ENCODE measurements at regions not wholly inside any gene's neighbourhood (a gene's known extent, or its start where the extent isn't known, plus 50 kb on each side); places are given as distances from the start of the nearest gene placed in this dataset.
"Not testable (repeated sequence)": the region's sequence is repeated elsewhere in the genome, so short reads cannot be mapped to it uniquely, and the experiment has no call there.

GRCh38 chr15:24835301-24835700, 119.5 kb upstream of the SNRPN start:
- no peak for DNase-seq (ENCODE audit: low read depth in 2 of 2)

- no peak for DNase-seq (ENCODE audit: low read depth in 2 of 2)
Observed at GRCh38 chr15:24848050-24848449, 106.7 kb upstream of the SNRPN start.

GRCh38 chr15:24856397-24857390, 98.1 kb upstream of the SNRPN start:
- DNase-seq (ENCODE audit: low read depth in 2 of 2): no peak

- no peak for DNase-seq (ENCODE audit: low read depth in 2 of 2)
Observed at GRCh38 chr15:24857763-24858162, 97.0 kb upstream of the SNRPN start.

GRCh38 chr15:24858183-24858582, 96.6 kb upstream of the SNRPN start:
- not testable (repeated sequence) for DNase-seq (ENCODE audit: low read depth in 2 of 2)

GRCh38 chr15:24858737-24859601, 95.8 kb upstream of the SNRPN start:
- no peak for DNase-seq (ENCODE audit: low read depth in 2 of 2)

- DNase-seq (ENCODE audit: low read depth in 2 of 2): no peak
Observed at GRCh38 chr15:24861014-24861690, 93.6 kb upstream of the SNRPN start.

GRCh38 chr15:24862726-24863521, 91.9 kb upstream of the SNRPN start:
- DNase-seq (ENCODE audit: low read depth in 2 of 2): no peak

- no peak for DNase-seq (ENCODE audit: low read depth in 2 of 2)
Observed at GRCh38 chr15:24865303-24865702, 89.5 kb upstream of the SNRPN start.

- DNase-seq (ENCODE audit: low read depth in 2 of 2): no peak
Observed at GRCh38 chr15:24877174-24877573, 77.6 kb upstream of the SNRPN start.

- no peak for DNase-seq (ENCODE audit: low read depth in 2 of 2)
Observed at GRCh38 chr15:24878153-24878552, 76.6 kb upstream of the SNRPN start.

GRCh38 chr15:24879492-24879891, 75.3 kb upstream of the SNRPN start:
- no peak for DNase-seq (ENCODE audit: low read depth in 2 of 2)

GRCh38 chr15:24880663-24881062, 74.1 kb upstream of the SNRPN start:
- no peak for DNase-seq (ENCODE audit: low read depth in 2 of 2)

- no peak for DNase-seq (ENCODE audit: low read depth in 2 of 2)
Observed at GRCh38 chr15:24886538-24886937, 68.2 kb upstream of the SNRPN start.

- DNase-seq (ENCODE audit: low read depth in 2 of 2): no peak
Observed at GRCh38 chr15:24898715-24899272, 56.0 kb upstream of the SNRPN start.

- DNase-seq (ENCODE audit: low read depth in 2 of 2): no peak
Observed at GRCh38 chr15:24899367-24899766, 55.4 kb upstream of the SNRPN start.

GRCh38 chr15:24899795-24900194, 55.0 kb upstream of the SNRPN start:
- DNase-seq (ENCODE audit: low read depth in 2 of 2): no peak

GRCh38 chr15:24901409-24901808, 53.4 kb upstream of the SNRPN start:
- DNase-seq (ENCODE audit: low read depth in 2 of 2): no peak

Data from stimulated activated CD4-positive, alpha-beta T cell treated with anti-CD3 and anti-CD28 coated beads, Interleukin-1b, Interleukin-23, amount 100 ng/mL, for 1 hour (primary cell).